Common myeloid progenitor, CD34-positive (primary cell): ENCODE measurements at regions not wholly inside any gene's neighbourhood (a gene's known extent, or its start where the extent isn't known, plus 50 kb on each side); places are given as distances from the start of the nearest gene placed in this dataset.

Experiments
- CTCF ChIA-PET: fragments of 350-600 bp; sonication (Branson Sonifier 250); formaldehyde crosslinking; loops from one replicate; lab custom pipeline; 2021; ENCODE audit warnings: antibody characterized with exemption; lab: Charles Lee
- POLR2A ChIA-PET: fragments of 350-600 bp; sonication (Branson Sonifier 250); formaldehyde crosslinking; loops from one replicate; lab custom pipeline; 2021; ENCODE audit warnings: antibody characterized with exemption; lab: Charles Lee
- DNase-seq, 3 donors: peaks; one replicate each; pipeline versions ENCODE4 v3.0.0 to v3.0.0-alpha.2; 2013
- H3K27ac ChIP-seq, 2 experiments: 1 replicate in 1 of 2; 2 replicates in 1 of 2; pipeline ENCODE4 v1.7.0; 2013; ENCODE audit warnings: inconsistent platforms in 2 of 2, low read length in 2 of 2, mild to moderate bottlenecking in 2 of 2, low read depth in 1 of 2, moderate library complexity in 1 of 2; ENCODE audit not compliant: severe bottlenecking in 2 of 2, insufficient read depth in 1 of 2, poor library complexity in 1 of 2
- H3K27me3 ChIP-seq, 5 experiments: replicated peaks in 2 of 5; 1 replicate in 3 of 5; 2 replicates in 2 of 5; pipeline versions ENCODE4 v1.6.1 to v1.7.0; 2013; ENCODE audit warnings: low read length in 4 of 5, mild to moderate bottlenecking in 2 of 5, moderate library complexity in 2 of 5, inconsistent platforms in 1 of 5; ENCODE audit not compliant: insufficient read depth in 5 of 5, control insufficient read depth in 4 of 5
- H3K36me3 ChIP-seq, 4 experiments: 1 replicate in 2 of 4; 2 replicates in 2 of 4; pipeline versions ENCODE4 v1.6.1 to v1.7.0; 2013; ENCODE audit warnings: low read length in 3 of 4, control low read depth in 1 of 4, mild to moderate bottlenecking in 1 of 4; ENCODE audit not compliant: control insufficient read depth in 4 of 4, insufficient read depth in 4 of 4
- H3K4me1 ChIP-seq, 4 experiments: 1 replicate in 3 of 4; 2 replicates in 1 of 4; pipeline versions ENCODE4 v1.6.1 to v1.7.1; 2013; ENCODE audit warnings: low read length in 3 of 4, mild to moderate bottlenecking in 3 of 4, control low read depth in 1 of 4, inconsistent platforms in 1 of 4, moderate library complexity in 1 of 4; ENCODE audit not compliant: control insufficient read depth in 4 of 4, insufficient read depth in 4 of 4; ENCODE audit errors: control extremely low read depth in 1 of 4
- H3K4me3 ChIP-seq, 7 experiments: 1 replicate in 4 of 7; 2 replicates in 3 of 7; pipeline versions ENCODE4 v1.5.1 to v1.7.0; 2013; ENCODE audit warnings: mild to moderate bottlenecking in 7 of 7, low read length in 6 of 7, moderate library complexity in 6 of 7, inconsistent platforms in 2 of 7, low read depth in 2 of 7, control low read depth in 1 of 7; ENCODE audit not compliant: insufficient read depth in 4 of 7, control insufficient read depth in 1 of 7; ENCODE audit errors: extremely low read depth in 1 of 7
- H3K9me3 ChIP-seq, 5 experiments: 1 replicate in 4 of 5; 2 replicates in 1 of 5; pipeline versions ENCODE4 v1.6.1 to v1.7.1; 2013; ENCODE audit warnings: low read length in 4 of 5, mild to moderate bottlenecking in 2 of 5, inconsistent platforms in 1 of 5, low read depth in 1 of 5, moderate library complexity in 1 of 5; ENCODE audit not compliant: control insufficient read depth in 4 of 5, insufficient read depth in 2 of 5; ENCODE audit errors: control extremely low read depth in 1 of 5
- WGBS: methylation state at CpG from one replicate; pipeline ENCODE4 v1.1.5; 2013; ENCODE audit not compliant: insufficient coverage; 5-methylcytosine and 5-hydroxymethylcytosine counted together

- H3K9me3 ChIP-seq = no peaks in the 10 kb centered on the region
- H3K27ac ChIP-seq = no peak overlapping the region
- no peaks in the 10 kb centered on the region for H3K27me3 ChIP-seq
- no peaks in the 10 kb centered on the region for H3K36me3 ChIP-seq
- no peak overlapping the region for H3K4me3 ChIP-seq
- WGBS = 50% methylated on average over 1 of the region's 1 CpG
- no peaks in the 10 kb centered on the region for H3K4me1 ChIP-seq
- ChIA-PET CTCF (no interaction called here), POLR2A (no interaction called here)
- DNase-seq = no peak
These were observed 384.2 kb downstream of the SH3BGRL start for GRCh38 chrX:81586096-81586495.

- WGBS = 50% methylated on average over 2 of the region's 2 CpGs
- ChIA-PET CTCF (no interaction called here), POLR2A (no interaction called here)
- no peaks in the 10 kb centered on the region for H3K27me3 ChIP-seq
- H3K9me3 ChIP-seq = no peaks in the 10 kb centered on the region
- no peak overlapping the region for H3K27ac ChIP-seq
- H3K4me3 ChIP-seq = no peak overlapping the region
- H3K4me1 ChIP-seq = no peaks in the 10 kb centered on the region
- no peaks in the 10 kb centered on the region for H3K36me3 ChIP-seq
- DNase-seq = no peak
These were observed 414.1 kb downstream of the SH3BGRL start for GRCh38 chrX:81615979-81616378.

- no peak for DNase-seq
- CTCF ChIA-PET = no interaction called here
- Histone ChIP-seq H3K4me3 (no peak overlapping the region), H3K36me3 (no peaks in the 10 kb centered on the region), H3K4me1 (no peaks in the 10 kb centered on the region), H3K27ac (no peak overlapping the region), H3K27me3 (no peaks in the 10 kb centered on the region), H3K9me3 (no peaks in the 10 kb centered on the region)
- POLR2A ChIA-PET = no interaction called here
These were observed 460.5 kb downstream of the SH3BGRL start for GRCh38 chrX:81662381-81662780.

- 100% methylated on average over 1 of the region's 3 CpGs for WGBS
- Histone ChIP-seq H3K9me3 (no peaks in the 10 kb centered on the region), H3K4me3 (no peak overlapping the region), H3K27ac (no peak overlapping the region), H3K36me3 (no peaks in the 10 kb centered on the region), H3K4me1 (no peaks in the 10 kb centered on the region), H3K27me3 (no peaks in the 10 kb centered on the region)
- no peak for DNase-seq
- ChIA-PET POLR2A (interaction anchor here (0.5 kb wide), 1 partner anchor 661 kb away, joined by 3 read pairs; no protein-coding TSS in a partner anchor), CTCF (no interaction called here)
These were observed 506.6 kb downstream of the SH3BGRL start for GRCh38 chrX:81708487-81708886.

GRCh38 chrX:81728622-81729021 lies 526.7 kb downstream of the SH3BGRL start:
- Histone ChIP-seq H3K36me3 (no peaks in the 10 kb centered on the region), H3K9me3 (peaks cover 0 to 10% (median 6%) of the 10 kb centered on the region in 5 experiments), H3K4me1 (no peaks in the 10 kb centered on the region), H3K4me3 (no peak overlapping the region), H3K27me3 (no peaks in the 10 kb centered on the region), H3K27ac (no peak overlapping the region)
- DNase-seq = no peak
- 83% methylated on average over 2 of the region's 2 CpGs for WGBS
- CTCF ChIA-PET = no interaction called here
- POLR2A ChIA-PET = no interaction called here

GRCh38 chrX:81729269-81729777 lies 527.4 kb downstream of the SH3BGRL start:
- Histone ChIP-seq H3K27me3 (no peaks in the 10 kb centered on the region), H3K4me1 (no peaks in the 10 kb centered on the region), H3K4me3 (no peak overlapping the region), H3K36me3 (no peaks in the 10 kb centered on the region), H3K9me3 (peaks cover 0 to 10% (median 6%) of the 10 kb centered on the region in 5 experiments), H3K27ac (no peak overlapping the region)
- POLR2A ChIA-PET = no interaction called here
- CTCF ChIA-PET = no interaction called here
- DNase-seq = no peak
- 81% methylated on average over 4 of the region's 4 CpGs for WGBS

- no peaks in the 10 kb centered on the region for H3K4me1 ChIP-seq
- 83% methylated on average over 1 of the region's 2 CpGs for WGBS
- ChIA-PET POLR2A (no interaction called here), CTCF (no interaction called here)
- H3K36me3 ChIP-seq = no peaks in the 10 kb centered on the region
- H3K9me3 ChIP-seq = peaks cover 0 to 3% (median 0%) of the 10 kb centered on the region in 5 experiments
- peaks cover 0 to 2% (median 0%) of the 10 kb centered on the region in 5 experiments for H3K27me3 ChIP-seq
- no peak overlapping the region for H3K27ac ChIP-seq
- H3K4me3 ChIP-seq = no peak overlapping the region
- DNase-seq = no peak
These were observed 577.8 kb downstream of the SH3BGRL start for GRCh38 chrX:81779701-81780100.
